SK-N-SH (cell line): ENCODE measurements at regions not wholly inside any gene's neighbourhood (a gene's known extent, or its start where the extent isn't known, plus 50 kb on each side); places are given as distances from the start of the nearest gene placed in this dataset.

ENCODE experiments used
- CTCF ChIA-PET: fragments of 300-600, 350-600 bp; formaldehyde crosslinking; extraction: SDS; loops from one replicate; lab custom pipeline; 2021; lab: Yijun Ruan, JAX
- POLR2A ChIA-PET: fragments of 350-600 bp; sonication (Branson Sonifier 250); formaldehyde crosslinking; extraction: SDS; loops from one replicate; lab custom pipeline; 2020; ENCODE audit warnings: antibody characterized with exemption, inconsistent platforms; lab: Yijun Ruan, JAX
- DNase-seq: peaks from one replicate; pipeline ENCODE4 v3.0.0; 2012
- H2AFZ ChIP-seq: fragments of 200-600 bp; sonication (generic); 2 replicates; pipeline ENCODE4 v1.8.1; 2016; ENCODE audit warnings: antibody characterized with exemption, mild to moderate bottlenecking, low read depth
- H3F3A ChIP-seq: fragments of 200-600 bp; sonication (generic); replicated peaks from 2 replicates; pipeline ENCODE3; 2016; ENCODE audit warnings: antibody characterized with exemption, mild to moderate bottlenecking; ENCODE audit not compliant: insufficient read depth
- H3K27ac ChIP-seq, 2 experiments: fragments of 200-500 bp in 1 of 2; fragments of 200-600 bp in 1 of 2; sonication (Bioruptor generic) in 1 of 2; sonication (generic), shearing (Covaris generic) in 1 of 2; 2 replicates each; pipeline versions ENCODE4 v1.5.1 to v1.6.1; 2014 to 2016; ENCODE audit warnings: low read depth in 2 of 2, inconsistent platforms in 1 of 2, low read length in 1 of 2, mild to moderate bottlenecking in 1 of 2, mixed read lengths in 1 of 2
- H3K27me3 ChIP-seq: fragments of 200-600 bp; sonication (generic), shearing (Covaris generic); 2 replicates; pipeline ENCODE4 v1.6.1; 2016; ENCODE audit warnings: mixed run types; ENCODE audit not compliant: insufficient read depth
- H3K36me3 ChIP-seq, 2 experiments: fragments of 200-500 bp in 1 of 2; fragments of 200-600 bp in 1 of 2; sonication (Bioruptor generic) in 1 of 2; sonication (generic) in 1 of 2; replicated peaks in 1 of 2; 2 replicates each; pipeline versions ENCODE3 to v1.5.1; 2014 to 2016; ENCODE audit warnings: low read length in 1 of 2, mild to moderate bottlenecking in 1 of 2; ENCODE audit not compliant: insufficient read depth in 2 of 2, control insufficient read depth in 1 of 2
- H3K4me1 ChIP-seq, 2 experiments: fragments of 200-500 bp in 1 of 2; fragments of 200-600 bp in 1 of 2; sonication (Bioruptor generic) in 1 of 2; sonication (generic), shearing (Covaris generic) in 1 of 2; 2 replicates each; pipeline versions ENCODE4 v1.5.1 to v1.6.1; 2014 to 2016; ENCODE audit warnings: low read depth in 1 of 2, low read length in 1 of 2, mixed run types in 1 of 2; ENCODE audit not compliant: insufficient read depth in 2 of 2, control insufficient read depth in 1 of 2
- H3K4me2 ChIP-seq: fragments of 200-600 bp; sonication (generic), shearing (Covaris generic); 2 replicates; pipeline ENCODE4 v1.6.1; 2017; ENCODE audit warnings: mixed run types
- H3K4me3 ChIP-seq, 2 experiments: fragments of 200-500 bp in 1 of 2; fragments of 200-600 bp in 1 of 2; sonication (Bioruptor generic) in 1 of 2; sonication (generic), shearing (Covaris generic) in 1 of 2; 2 replicates each; pipeline versions ENCODE4 v1.5.1 to v1.8.1; 2014 to 2016; ENCODE audit warnings: low read depth in 2 of 2, inconsistent platforms in 1 of 2, low read length in 1 of 2, mild to moderate bottlenecking in 1 of 2, mixed read lengths in 1 of 2, moderate library complexity in 1 of 2
- H3K79me2 ChIP-seq: fragments of 200-600 bp; sonication (generic); 2 replicates; pipeline ENCODE4 v1.8.1; 2017; ENCODE audit warnings: mild to moderate bottlenecking; ENCODE audit not compliant: insufficient read depth
- H3K9ac ChIP-seq: fragments of 200-600 bp; sonication (generic); 2 replicates; pipeline ENCODE4 v1.6.1; 2017; ENCODE audit warnings: mixed run types
- H3K9me2 ChIP-seq: fragments of 200-600 bp; sonication (generic); 2 replicates; pipeline ENCODE4 v1.6.1; 2017; ENCODE audit warnings: mixed run types
- H3K9me3 ChIP-seq: fragments of 200-600 bp; sonication (generic); 2 replicates; pipeline ENCODE4 v1.6.1; 2017; ENCODE audit warnings: mixed run types, mild to moderate bottlenecking, moderate library complexity
- H4K20me1 ChIP-seq: fragments of 200-600 bp; sonication (generic); 2 replicates; pipeline ENCODE4 v1.6.1; 2017; ENCODE audit warnings: mild to moderate bottlenecking, mixed run types; ENCODE audit not compliant: insufficient read depth
- CHD2 ChIP-seq: fragments of 150-350 bp; IDR thresholded peaks from 2 replicates; pipeline ENCODE4 v1.6.1; 2018; ENCODE audit warnings: low read length; ENCODE audit not compliant: partially characterized antibody
- CTCF ChIP-seq: fragments of 200-600 bp; sonication (generic); IDR thresholded peaks from 2 replicates; pipeline ENCODE4 v1.6.1; 2017; ENCODE audit warnings: antibody characterized with exemption, mild to moderate bottlenecking, moderate library complexity
- EZH2phosphoT487 ChIP-seq: fragments of 200-600 bp; sonication (generic); IDR thresholded peaks from 2 replicates; pipeline ENCODE4 v1.6.1; 2017; ENCODE audit warnings: low read depth, mixed run types, mild to moderate bottlenecking, antibody characterized with exemption, moderate library complexity, borderline replicate concordance
- GATA2 ChIP-seq: sonication (generic); formaldehyde crosslinking; IDR thresholded peaks from 2 replicates; pipeline ENCODE4 v1.5.0; 2020; ENCODE audit warnings: mild to moderate bottlenecking, missing genetic modification reagents
- IRF3 ChIP-seq: fragments of 150-350 bp; IDR thresholded peaks from 2 replicates; pipeline ENCODE4 v1.6.1; 2016; ENCODE audit warnings: mild to moderate bottlenecking, low read depth, low read length
- MAX ChIP-seq: IDR thresholded peaks from 2 replicates; pipeline ENCODE4 v1.4.0; 2012; ENCODE audit warnings: low read depth
- NFIC ChIP-seq: IDR thresholded peaks from 2 replicates; pipeline ENCODE4 v1.4.0; 2012; ENCODE audit warnings: borderline replicate concordance
- PBX3 ChIP-seq: IDR thresholded peaks from 2 replicates; pipeline ENCODE4; 2012
- RCOR1 ChIP-seq: fragments of 150-350 bp; IDR thresholded peaks from 2 replicates; pipeline ENCODE4 v1.6.1; 2017; ENCODE audit warnings: antibody characterized with exemption, low read length
- REST ChIP-seq: IDR thresholded peaks from 2 replicates; pipeline ENCODE4 v1.6.1; 2012; ENCODE audit warnings: mild to moderate bottlenecking, low read depth, low read length, moderate library complexity
- TCF12 ChIP-seq: IDR thresholded peaks from 2 replicates; pipeline ENCODE4 v1.4.0; 2012
- TEAD4 ChIP-seq: IDR thresholded peaks from 2 replicates; pipeline ENCODE4 v1.4.0; 2012; ENCODE audit warnings: mild to moderate bottlenecking, borderline replicate concordance; ENCODE audit not compliant: insufficient read depth
- WGBS: methylation state at CpG from one replicate; pipeline ENCODE4 v1.1.6; 2017; ENCODE audit warnings: low lambda C conversion rate; 5-methylcytosine and 5-hydroxymethylcytosine counted together

GRCh38 chr1:216997831-216998230 lies 274.6 kb upstream of the ESRRG start:
- CTCF ChIA-PET, result interaction anchor here (1.6 to 1.8 kb wide), 2 partner anchors 11 to 18 kb away, joined by 5 to 7 read pairs; no protein-coding TSS in a partner anchor
- POLR2A ChIA-PET, result interaction anchor here (0.6 kb wide), 1 partner anchor 146 kb away, joined by 3 read pairs; no protein-coding TSS in a partner anchor
- 34% methylated on average over 1 of the region's 1 CpG for WGBS

GRCh38 chr1:216997069-216997468 lies 273.8 kb upstream of the ESRRG start:
- Histone ChIP-seq H3K9me3 (no peaks in the 10 kb centered on the region), H3K79me2 (no peaks in the 10 kb centered on the region), H3K9me2 (no peaks in the 10 kb centered on the region), H3K4me2 (no peak overlapping the region), H2AFZ (no peak overlapping the region), H3K36me3 (no peaks in the 10 kb centered on the region), H3K4me1 (no peaks in the 10 kb centered on the region), H3K9ac (no peak overlapping the region), H4K20me1 (no peaks in the 10 kb centered on the region), H3K27me3 (no peaks in the 10 kb centered on the region), H3F3A (no peaks in the 10 kb centered on the region), H3K4me3 (no peak overlapping the region), H3K27ac (no peak overlapping the region)
- ChIA-PET POLR2A (no interaction called here), CTCF (interaction anchor here (0.7 to 1.8 kb wide), 3 partner anchors 10 to 941 kb away, joined by 3 to 7 read pairs (median 5); no protein-coding TSS in a partner anchor)
- no peak for DNase-seq
- 45% methylated on average over 3 of the region's 3 CpGs for WGBS
- TF ChIP-seq IRF3, result no peak
- no peak for TF ChIP-seq GATA2 (CRISPR knock-in tag)
- no peak for TF ChIP-seq NFIC
- TF ChIP-seq MAX, result no peak
- no peak for TF ChIP-seq EZH2phosphoT487
- no peak for TF ChIP-seq REST

More at GRCh38 chr1:216997831-216998230, 274.6 kb upstream of the ESRRG start:
- Histone ChIP-seq H3K36me3 (no peaks in the 10 kb centered on the region), H3K4me3 (no peak overlapping the region), H3F3A (no peaks in the 10 kb centered on the region), H3K4me1 (no peaks in the 10 kb centered on the region), H3K4me2 (no peak overlapping the region), H3K79me2 (no peaks in the 10 kb centered on the region), H2AFZ (no peak overlapping the region), H3K9me3 (no peaks in the 10 kb centered on the region), H4K20me1 (no peaks in the 10 kb centered on the region), H3K9ac (no peak overlapping the region), H3K27ac (no peak overlapping the region), H3K9me2 (no peaks in the 10 kb centered on the region), H3K27me3 (no peaks in the 10 kb centered on the region)
- no peak for DNase-seq
- TF ChIP-seq EZH2phosphoT487 (no peak), PBX3 (no peak), CHD2 (no peak), CTCF (no peak), IRF3 (no peak), TEAD4 (no peak), RCOR1 (no peak), TCF12 (no peak)
